ENCODE measurements at regions not wholly inside any gene's neighbourhood (a gene's known extent, or its start where the extent isn't known, plus 50 kb on each side); places are given as distances from the start of the nearest gene placed in this dataset.

DNA sequence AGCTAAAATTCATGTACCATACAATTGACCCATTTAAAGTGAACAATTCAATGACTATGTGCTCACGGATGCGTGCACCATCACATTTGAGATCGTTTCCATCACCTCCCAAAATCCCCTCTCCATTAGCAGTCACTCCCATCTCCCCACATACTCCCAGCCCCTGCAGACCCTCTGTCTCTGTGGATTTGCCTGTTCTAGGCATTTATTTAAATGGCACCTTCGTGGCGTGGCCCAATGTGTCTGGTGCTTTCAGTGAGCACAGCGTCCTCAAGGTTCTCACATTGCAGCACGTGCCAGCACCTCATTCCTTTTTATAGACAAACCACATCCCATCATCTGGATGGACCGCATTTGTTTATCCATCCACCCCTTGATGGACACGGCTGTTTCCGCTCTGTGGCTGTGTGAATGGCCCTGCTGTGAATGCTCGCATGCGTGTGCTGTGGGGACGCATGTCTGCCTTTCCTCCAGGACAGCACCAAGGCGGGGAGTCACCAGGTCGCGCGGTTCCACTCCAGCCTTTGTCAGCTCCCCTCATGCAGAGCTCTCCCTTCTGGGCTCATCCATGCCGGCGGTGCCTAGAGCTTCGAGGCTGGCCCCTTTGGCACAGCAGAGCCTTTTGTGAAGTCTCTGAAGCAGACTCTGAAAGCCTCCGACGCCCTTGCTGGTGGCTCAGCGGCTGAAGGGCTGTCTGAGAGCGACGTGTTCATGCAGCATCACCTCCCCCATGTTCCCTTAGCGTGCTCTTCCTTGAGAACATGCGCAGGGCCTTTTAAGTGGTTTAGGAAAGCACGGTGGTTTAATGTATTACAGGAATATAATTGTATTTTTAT lies 184.4 kb downstream of the KIF26A start:
- DNase-seq = no peak

DNA sequence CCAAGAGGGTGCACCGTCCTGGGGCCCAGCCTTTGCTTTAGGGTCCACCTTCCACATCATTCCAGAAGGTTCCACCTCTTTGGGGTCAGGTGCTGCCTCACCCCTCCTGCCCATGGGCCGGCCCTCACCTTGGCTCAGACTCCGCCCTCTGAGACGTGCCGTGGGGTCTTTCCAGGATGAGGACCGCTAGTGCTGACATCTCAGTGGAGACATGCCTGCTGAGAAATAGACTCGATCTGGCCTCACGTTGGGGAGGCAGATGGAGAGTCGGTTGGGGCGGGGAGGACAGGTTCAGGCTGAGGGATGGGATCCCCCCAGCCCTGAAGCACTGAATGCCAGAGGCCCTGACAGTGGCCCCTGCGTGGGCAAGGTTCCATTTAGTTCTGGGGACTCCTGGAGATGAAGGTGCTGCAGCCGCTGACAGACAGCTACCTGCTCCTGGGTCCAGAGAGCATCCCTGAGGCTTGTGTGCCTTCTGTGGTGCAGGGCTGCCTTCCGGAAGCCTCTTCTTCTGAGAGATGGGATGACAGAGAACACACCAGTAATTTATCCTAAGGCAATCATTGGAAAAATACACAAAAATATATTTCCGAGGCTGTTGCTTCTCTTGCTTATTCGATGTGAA lies 185.3 kb downstream of the KIF26A start:
- no peak for DNase-seq

GRCh38 chr14:104326848-104327247 lies 188.5 kb downstream of the KIF26A start:
- DNase-seq = no peak

GRCh38 chr14:104328607-104329006 lies 190.2 kb downstream of the KIF26A start:
- no peak for DNase-seq

DNA sequence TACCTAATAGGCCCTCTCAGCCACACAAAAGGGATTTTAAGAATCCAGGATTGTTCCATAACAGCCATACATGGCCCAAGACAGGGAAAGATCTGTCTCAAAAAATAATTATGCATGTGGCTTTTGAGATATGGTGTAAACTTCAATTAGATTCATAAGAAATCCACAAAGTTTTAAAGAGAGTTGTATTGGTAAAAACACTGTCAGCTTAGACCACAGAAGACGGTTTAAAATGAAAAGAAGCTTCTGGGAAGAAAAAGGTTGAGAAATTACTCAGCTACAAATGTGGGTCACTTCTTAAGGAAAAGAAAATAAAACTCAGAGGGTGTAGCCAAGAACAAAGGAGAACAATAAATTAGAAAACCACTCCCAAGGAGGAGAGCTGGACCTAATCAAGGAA lies 191.4 kb downstream of the KIF26A start:
- no peak for DNase-seq

DNA sequence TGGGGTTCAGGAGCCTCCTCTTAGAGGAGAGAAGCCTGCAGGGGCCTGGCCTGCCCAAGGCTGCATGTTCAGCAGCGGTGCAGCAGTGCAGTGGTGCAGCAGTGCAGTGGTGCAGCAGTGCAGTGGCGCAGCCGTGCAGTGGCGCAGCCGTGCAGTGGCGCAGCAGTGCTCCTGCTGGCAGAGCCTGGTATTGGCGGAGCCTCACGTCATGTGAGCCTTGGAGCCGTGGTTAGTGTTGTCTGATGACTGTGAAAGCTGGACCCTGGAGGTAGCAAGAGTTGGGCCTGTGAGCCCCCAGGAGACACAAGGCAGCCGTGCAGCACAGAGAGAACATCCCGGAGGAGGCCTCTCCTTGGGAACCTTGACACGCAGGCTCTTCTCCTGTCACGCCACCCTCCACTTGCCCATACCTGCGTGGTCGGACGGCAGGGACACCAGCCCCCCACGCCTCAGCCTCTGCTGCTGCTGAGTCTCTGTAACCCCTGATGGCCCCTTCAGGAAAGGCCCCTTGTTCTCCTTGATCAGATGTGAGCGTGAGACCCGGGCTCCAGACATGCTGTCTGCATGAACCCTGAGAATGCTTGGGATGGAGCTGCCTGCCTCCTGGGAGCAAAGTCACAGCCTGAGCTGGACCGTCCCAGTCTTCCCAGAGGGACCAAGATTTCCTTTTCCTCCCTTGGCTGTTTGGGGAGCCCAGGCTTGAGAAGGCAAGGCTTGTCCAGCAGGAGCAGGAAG lies 193.7 kb downstream of the KIF26A start:
- no peak for DNase-seq

DNA sequence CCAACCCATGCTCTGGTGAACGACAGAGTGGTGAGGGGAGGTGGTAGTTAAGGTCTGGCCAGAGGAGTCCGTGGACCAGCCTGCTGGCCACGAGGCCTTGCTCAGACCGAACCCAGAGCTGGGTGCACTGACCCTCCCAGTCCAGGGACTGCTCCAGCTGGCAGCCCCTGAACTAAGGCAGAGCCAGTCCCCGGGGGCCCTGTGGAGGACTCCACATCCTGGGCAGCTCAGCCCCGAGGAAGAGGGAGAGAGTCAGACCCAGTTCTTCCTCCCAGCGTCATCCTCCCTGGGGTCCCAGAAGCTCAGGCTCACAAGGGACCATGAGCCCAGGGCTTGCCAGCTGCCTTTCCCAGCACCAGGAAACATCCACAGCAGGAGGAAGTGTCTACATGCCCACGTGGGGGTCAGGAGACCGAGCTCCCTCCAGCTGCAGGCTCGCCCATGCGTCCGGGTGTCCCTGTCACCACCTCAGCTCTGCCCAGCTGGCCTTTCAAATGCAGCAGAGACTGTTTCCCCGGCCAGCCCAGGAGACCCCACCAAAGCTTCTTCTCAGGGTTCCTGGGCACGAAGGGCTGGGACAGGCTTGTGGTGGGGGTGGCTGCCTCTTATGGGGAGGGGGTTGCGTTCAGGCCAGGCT lies 194.4 kb downstream of the KIF26A start:
- no peak for DNase-seq

GRCh38 chr14:104333646-104334423 lies 195.4 kb downstream of the KIF26A start:
- no peak for DNase-seq

- DNase-seq = no peak
These were observed 196.2 kb downstream of the KIF26A start for GRCh38 chr14:104334424-104335161.

- no peak for DNase-seq
These were observed 196.8 kb downstream of the KIF26A start for GRCh38 chr14:104335176-104335575.

GRCh38 chr14:104335611-104336010 lies 197.2 kb downstream of the KIF26A start:
- DNase-seq = no peak

GRCh38 chr14:104337351-104337750 lies 199.0 kb downstream of the KIF26A start:
- DNase-seq = no peak

- DNase-seq = no peak
These were observed 201.0 kb downstream of the KIF26A start for GRCh38 chr14:104339361-104339760.

- DNase-seq = no peak
These were observed 201.4 kb downstream of the KIF26A start for GRCh38 chr14:104339829-104340228.

GRCh38 chr14:104341532-104342434 lies 203.4 kb downstream of the KIF26A start:
- DNase-seq = no peak

DNA sequence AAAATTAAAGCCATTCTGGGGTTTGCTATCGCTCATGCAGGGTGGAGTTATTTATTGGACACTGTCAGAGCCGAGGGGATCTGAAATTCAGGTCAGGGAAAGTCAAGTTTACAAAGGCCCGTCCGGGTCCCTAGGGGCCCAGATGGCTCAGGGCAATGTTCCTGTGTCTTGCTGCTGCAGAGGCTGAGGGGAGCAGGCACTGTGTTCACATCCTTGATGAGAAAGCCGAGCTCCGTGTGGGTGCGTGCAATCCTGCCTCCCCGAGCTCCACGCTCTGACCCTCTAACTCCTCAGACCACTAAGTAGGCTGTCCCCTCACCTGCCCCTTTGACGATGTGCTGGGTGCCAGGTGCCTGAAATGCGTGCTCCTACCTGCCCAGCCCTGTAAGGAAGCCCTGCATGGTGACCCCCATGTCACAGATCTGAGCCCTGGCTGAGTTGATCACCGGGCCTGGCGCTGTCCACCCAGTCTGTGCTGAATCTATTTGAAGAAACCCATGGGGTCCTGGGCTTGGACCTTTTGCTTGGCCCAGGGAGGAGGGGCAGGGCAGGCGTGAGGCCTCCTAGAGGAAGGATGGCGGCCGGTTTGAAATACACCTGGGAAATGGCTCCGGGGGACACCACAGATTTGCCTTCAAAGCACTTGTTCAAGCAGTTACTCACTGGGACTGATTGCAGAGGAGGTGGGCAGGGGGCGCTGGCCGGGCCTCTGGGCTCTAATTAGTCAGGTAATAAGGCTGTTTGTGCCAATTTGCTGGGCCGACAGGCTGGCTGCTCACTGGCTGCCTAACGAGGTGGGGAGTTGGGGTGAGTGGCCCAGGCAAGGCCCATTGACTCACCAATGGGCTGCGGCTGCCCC lies 204.3 kb downstream of the KIF26A start:
- DNase-seq = no peak

GRCh38 chr14:104343294-104343625 lies 204.9 kb downstream of the KIF26A start:
- no peak for DNase-seq

- no peak for DNase-seq
These were observed 205.6 kb downstream of the KIF26A start for GRCh38 chr14:104343690-104344640.
